HG02852 (cell line): ENCODE measurements at regions not wholly inside any gene's neighbourhood (a gene's known extent, or its start where the extent isn't known, plus 50 kb on each side); places are given as distances from the start of the nearest gene placed in this dataset.
"Not testable (repeated sequence)": the region's sequence is repeated elsewhere in the genome, so short reads cannot be mapped to it uniquely, and the experiment has no call there.

Source experiments
- ATAC-seq: cut with Tn5 transposase; IDR thresholded peaks from one replicate; pipeline ENCODE4 v1.9.1; 2021; ENCODE audit warnings: mild to moderate bottlenecking, moderate library complexity; ENCODE audit not compliant: unreplicated experiment

- ATAC-seq, result no peak
Observed at GRCh38 chr1:112093372-112093694, 103.9 kb upstream of the KCND3 start.

- no peak for ATAC-seq
Observed at GRCh38 chr1:112099979-112100378, 110.5 kb upstream of the KCND3 start.

GRCh38 chr1:112105557-112105956 is 116.1 kb upstream of the KCND3 start:
- no peak for ATAC-seq

GRCh38 chr1:112110031-112110430 is 120.6 kb upstream of the KCND3 start:
- no peak for ATAC-seq

- no peak for ATAC-seq
Observed at GRCh38 chr1:112111734-112112133, 122.3 kb upstream of the KCND3 start.

- ATAC-seq, result no peak
Observed at GRCh38 chr1:112114540-112114939, 125.1 kb upstream of the KCND3 start.

GRCh38 chr1:112126598-112126997 is 137.1 kb upstream of the KCND3 start:
- no peak for ATAC-seq

GRCh38 chr1:112127606-112128005 is 138.1 kb upstream of the KCND3 start:
- ATAC-seq, result not testable (repeated sequence)

GRCh38 chr1:112133487-112133886 is 144.0 kb upstream of the KCND3 start:
- ATAC-seq, result no peak

GRCh38 chr1:112140743-112141142 is 151.3 kb upstream of the KCND3 start:
- no peak for ATAC-seq

- no peak for ATAC-seq
Observed at GRCh38 chr1:112141301-112141700, 151.8 kb upstream of the KCND3 start.

GRCh38 chr1:112141923-112142322 is 152.5 kb upstream of the KCND3 start:
- ATAC-seq, result no peak

- no peak for ATAC-seq
Observed at GRCh38 chr1:112143871-112144441, 154.5 kb upstream of the KCND3 start.

- no peak for ATAC-seq
Observed at GRCh38 chr1:112144733-112145426, 155.4 kb upstream of the KCND3 start.

GRCh38 chr1:112146201-112146715 is 156.8 kb upstream of the KCND3 start:
- no peak for ATAC-seq

- not testable (repeated sequence) for ATAC-seq
Observed at GRCh38 chr1:112160214-112160613, 170.7 kb upstream of the KCND3 start.

- ATAC-seq, result no peak
Observed at GRCh38 chr1:112165375-112165774, 175.9 kb upstream of the KCND3 start.

- ATAC-seq, result no peak
Observed at GRCh38 chr1:112169517-112169916, 180.0 kb upstream of the KCND3 start.

GRCh38 chr1:112172294-112172882 is 182.9 kb upstream of the KCND3 start:
- ATAC-seq, result no peak

- no peak for ATAC-seq
Observed at GRCh38 chr1:112177314-112177713, 187.8 kb upstream of the KCND3 start.

GRCh38 chr1:112188611-112189010 is 199.1 kb upstream of the KCND3 start:
- no peak for ATAC-seq

- ATAC-seq, result no peak
Observed at GRCh38 chr1:112196008-112196588, 199.9 kb upstream of the CTTNBP2NL start.
